C4-2B (cell line): ENCODE measurements at regions not wholly inside any gene's neighbourhood (a gene's known extent, or its start where the extent isn't known, plus 50 kb on each side); places are given as distances from the start of the nearest gene placed in this dataset.

Experiments
- H3K27ac ChIP-seq: fragments of 450-650 bp; 2 replicates; pipeline ENCODE4 v1.5.1; 2017
- CTCF ChIP-seq: fragments of 450-650 bp; conservative IDR thresholded peaks from 2 replicates; pipeline ENCODE4 v1.5.1; 2017; ENCODE audit warnings: mild to moderate bottlenecking
- ZFX ChIP-seq: fragments of 450-650 bp; IDR thresholded peaks from 2 replicates; pipeline ENCODE4 v1.6.1; 2017

GRCh38 chr2:129716781-129717559, 262.5 kb upstream of the RAB6C start:
- H3K27ac ChIP-seq = no peak overlapping the region
- TF ChIP-seq CTCF (no peak), ZFX (no peak)

- TF ChIP-seq CTCF = no peak
- TF ChIP-seq ZFX = no peak
- no peak overlapping the region for H3K27ac ChIP-seq
These were observed 261.8 kb upstream of the RAB6C start for GRCh38 chr2:129717560-129718130.

DNA sequence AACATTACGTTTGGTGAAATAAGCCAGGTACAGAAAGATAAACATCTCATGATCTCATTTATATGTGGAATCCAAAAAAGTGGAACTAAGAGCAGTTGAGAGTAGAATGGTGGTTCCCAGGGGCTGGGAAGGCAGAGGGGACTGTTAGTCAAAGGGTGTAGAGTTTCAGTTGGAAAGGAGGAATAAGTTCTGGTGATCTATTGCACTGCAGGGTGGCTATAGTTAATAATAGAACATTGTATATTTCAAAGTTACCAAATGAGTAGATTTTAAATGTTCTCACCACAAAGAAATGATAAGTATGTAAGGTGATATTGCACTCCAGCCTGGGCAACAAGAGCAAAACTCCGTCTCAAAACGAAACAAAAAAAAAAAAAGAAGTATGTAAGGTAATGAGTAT, 260.1 kb upstream of the RAB6C start:
- no peak overlapping the region for H3K27ac ChIP-seq
- TF ChIP-seq ZFX = no peak
- no peak for TF ChIP-seq CTCF

DNA sequence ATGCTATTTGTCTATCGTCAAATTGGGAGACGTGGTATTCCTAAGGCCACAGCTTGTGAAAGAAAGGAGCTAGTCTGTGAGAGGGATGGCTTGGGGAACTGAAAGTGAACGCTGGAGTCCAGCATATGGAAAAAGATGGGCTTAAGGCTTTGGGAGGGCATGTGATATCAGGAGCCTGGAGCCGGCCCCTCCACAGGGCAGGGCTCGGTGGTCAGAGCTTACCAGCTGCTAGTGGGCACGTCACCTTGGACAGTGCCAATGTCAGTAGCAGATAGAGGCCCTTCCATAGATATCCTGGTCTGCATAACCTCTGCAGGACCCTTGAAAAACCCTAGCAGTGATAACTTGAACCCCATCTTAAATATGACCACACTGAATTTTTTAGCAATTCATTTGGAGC, 259.1 kb upstream of the RAB6C start:
- no peak for TF ChIP-seq CTCF
- no peak for TF ChIP-seq ZFX
- H3K27ac ChIP-seq = no peak overlapping the region

- TF ChIP-seq CTCF (no peak), ZFX (no peak)
- H3K27ac ChIP-seq = no peak overlapping the region
These were observed 258.7 kb upstream of the RAB6C start for GRCh38 chr2:129720761-129721160.

- TF ChIP-seq ZFX (no peak), CTCF (no peak)
- no peak overlapping the region for H3K27ac ChIP-seq
These were observed 258.2 kb upstream of the RAB6C start for GRCh38 chr2:129721236-129721635.

GRCh38 chr2:129721846-129722245, 257.6 kb upstream of the RAB6C start:
- H3K27ac ChIP-seq = no peak overlapping the region
- no peak for TF ChIP-seq ZFX
- no peak for TF ChIP-seq CTCF
